Stimulated activated CD8-positive, alpha-beta memory T cell treated with anti-CD3 and anti-CD28 coated beads, Interleukin-15, amount 100 ng/mL, for 4 hours (primary cell): ENCODE measurements at regions not wholly inside any gene's neighbourhood (a gene's known extent, or its start where the extent isn't known, plus 50 kb on each side); places are given as distances from the start of the nearest gene placed in this dataset.

Experiments used
- DNase-seq, 2 donors: peaks; one replicate each; pipeline ENCODE4 v3.0.0-alpha.2; 2020; ENCODE audit warnings: low read depth in 2 of 2

DNA sequence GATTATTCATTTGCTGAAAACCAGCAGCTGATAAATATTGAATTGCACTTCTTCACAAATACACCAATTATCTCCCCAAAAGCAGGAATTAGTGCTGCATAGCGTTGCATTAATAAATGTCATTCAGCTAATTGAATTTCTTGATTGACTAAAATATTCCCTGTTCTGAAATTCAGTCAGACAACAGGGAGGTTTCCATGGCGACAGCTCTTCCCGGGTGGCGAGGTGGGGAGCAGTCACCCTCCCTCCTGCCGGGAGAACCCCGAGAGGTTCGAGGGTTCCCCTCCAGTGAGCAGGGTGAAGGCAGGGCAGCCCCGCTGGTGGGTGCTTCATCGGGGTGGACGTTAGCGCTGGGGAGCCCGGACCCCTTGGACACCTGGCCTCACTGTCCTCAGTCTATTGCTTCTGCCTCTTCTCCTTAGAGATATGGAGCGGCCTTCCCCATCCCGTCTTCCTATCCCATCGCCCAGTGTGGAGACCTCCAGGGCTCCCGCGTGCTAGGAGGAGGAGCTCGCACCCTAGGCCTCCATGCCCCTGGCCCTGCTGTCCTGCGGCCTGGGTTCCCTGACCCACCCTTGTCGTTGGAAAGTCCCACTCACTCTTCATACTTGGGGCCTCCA lies 983.5 kb downstream of the BRD1 start:
- no peak for DNase-seq

GRCh38 chr22:48843640-48844039 lies 984.0 kb downstream of the BRD1 start:
- DNase-seq = no peak

- DNase-seq = no peak
These were observed 984.7 kb downstream of the BRD1 start for GRCh38 chr22:48842976-48843375.

DNA sequence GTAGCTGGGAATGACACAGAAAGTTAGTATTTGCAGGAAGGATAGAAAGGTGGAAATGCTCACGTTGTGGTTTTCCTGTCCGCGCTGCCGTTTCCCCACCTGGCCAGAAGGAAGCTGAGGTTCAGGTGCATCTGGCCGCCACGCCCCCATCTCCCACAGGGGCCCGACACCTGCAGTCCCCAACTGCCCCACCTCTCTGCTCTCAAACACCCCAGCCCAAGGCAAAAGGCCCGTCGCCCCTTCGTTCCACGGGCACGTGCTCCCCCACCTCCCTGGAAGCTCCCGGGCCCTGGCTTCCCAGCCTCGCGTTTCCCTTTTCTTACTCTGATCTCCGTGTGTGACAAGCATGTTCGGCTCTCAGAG lies 985.1 kb downstream of the BRD1 start:
- no peak for DNase-seq

GRCh38 chr22:48841881-48842582 lies 985.6 kb downstream of the BRD1 start:
- DNase-seq = no peak

GRCh38 chr22:48840112-48840949 lies 987.3 kb downstream of the BRD1 start:
- DNase-seq = no peak

DNA sequence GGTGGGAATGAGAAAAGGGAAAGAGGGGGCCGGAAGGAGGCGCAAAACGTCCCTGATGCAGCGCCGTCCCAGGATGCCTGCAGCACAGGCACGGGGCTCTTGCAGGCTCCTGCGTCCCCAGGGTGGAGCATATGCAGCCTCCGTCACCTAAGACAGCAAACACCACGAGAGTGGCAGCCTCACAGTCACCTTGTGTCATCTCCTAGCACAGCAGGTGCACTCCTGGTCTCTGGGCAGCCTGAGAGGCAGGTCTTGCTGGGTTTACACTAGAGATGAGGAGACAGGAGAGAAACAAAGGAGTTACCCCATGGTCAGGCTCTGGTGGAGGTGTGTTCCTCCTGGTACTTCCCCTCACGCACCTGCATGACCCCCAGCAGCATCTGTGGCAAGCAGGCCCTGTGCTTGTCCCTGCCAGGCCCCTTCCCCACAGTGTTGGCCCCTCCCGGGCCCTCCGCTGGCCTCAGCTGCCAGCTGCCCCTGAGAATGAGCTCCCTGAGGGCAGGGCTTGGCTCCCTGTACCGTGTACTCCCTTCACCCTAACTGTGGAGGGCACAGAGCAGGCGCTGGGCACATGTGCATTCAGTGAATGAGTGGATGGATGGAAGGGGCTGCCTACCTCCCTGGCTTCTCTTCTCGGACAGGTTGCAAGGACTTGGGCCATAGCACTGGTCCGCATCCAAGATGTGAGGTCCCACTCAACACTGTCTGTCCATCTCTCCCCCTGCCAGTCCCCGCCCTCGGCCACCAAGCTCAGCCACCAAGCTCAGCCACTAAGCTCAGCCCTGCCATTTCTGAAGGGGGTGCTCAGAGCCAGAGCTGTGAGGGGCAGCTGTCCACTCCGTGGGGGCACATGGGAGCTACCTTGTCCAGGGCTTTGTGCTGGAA lies 988.6 kb downstream of the BRD1 start:
- no peak for DNase-seq

- DNase-seq = no peak
These were observed 989.3 kb downstream of the BRD1 start for GRCh38 chr22:48838376-48838775.

GRCh38 chr22:48837341-48837935 lies 990.2 kb downstream of the BRD1 start:
- no peak for DNase-seq

- DNase-seq = no peak
These were observed 990.9 kb downstream of the BRD1 start for GRCh38 chr22:48836673-48837340.

GRCh38 chr22:48835857-48836672 lies 991.6 kb downstream of the BRD1 start:
- no peak for DNase-seq

DNA sequence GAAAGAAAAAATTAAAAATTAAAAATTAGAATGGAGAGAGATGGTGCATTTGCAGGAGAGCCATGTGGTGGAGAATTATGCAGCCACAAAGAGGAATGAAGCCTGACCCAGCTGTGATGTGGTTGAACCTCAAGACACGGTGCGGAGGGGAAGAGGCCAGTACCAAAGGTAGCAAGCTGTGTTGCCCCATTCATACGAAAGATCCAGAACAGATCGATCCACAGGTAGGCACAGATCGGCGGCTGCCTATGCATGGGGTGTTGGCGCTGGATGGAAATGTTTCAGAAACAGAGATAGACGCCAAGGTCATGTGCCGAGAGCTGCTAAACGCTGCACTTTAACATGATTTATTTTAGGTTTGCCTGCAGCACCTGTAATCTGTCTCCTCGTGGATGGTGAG lies 992.3 kb downstream of the BRD1 start:
- no peak for DNase-seq

GRCh38 chr22:48834404-48834803 lies 993.3 kb downstream of the BRD1 start:
- no peak for DNase-seq

DNA sequence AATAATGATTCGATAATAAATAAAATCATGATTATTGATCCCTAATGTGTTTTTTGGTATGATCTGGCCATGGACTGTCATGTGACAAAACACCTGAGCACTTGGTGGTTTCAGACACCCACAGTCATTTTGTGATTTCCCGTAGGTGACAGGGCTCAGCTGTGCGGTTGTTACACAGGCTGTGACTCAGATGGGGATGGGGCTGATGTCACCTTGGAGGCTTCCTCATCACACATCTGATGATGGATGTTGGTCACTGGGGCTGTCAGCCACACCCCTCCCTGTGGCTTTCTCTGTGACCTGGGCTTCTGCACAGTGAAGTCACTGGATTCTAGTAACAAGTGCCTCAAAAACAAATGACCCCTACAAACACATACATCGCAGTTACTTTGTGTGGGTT lies 995.1 kb downstream of the BRD1 start:
- DNase-seq = no peak

DNA sequence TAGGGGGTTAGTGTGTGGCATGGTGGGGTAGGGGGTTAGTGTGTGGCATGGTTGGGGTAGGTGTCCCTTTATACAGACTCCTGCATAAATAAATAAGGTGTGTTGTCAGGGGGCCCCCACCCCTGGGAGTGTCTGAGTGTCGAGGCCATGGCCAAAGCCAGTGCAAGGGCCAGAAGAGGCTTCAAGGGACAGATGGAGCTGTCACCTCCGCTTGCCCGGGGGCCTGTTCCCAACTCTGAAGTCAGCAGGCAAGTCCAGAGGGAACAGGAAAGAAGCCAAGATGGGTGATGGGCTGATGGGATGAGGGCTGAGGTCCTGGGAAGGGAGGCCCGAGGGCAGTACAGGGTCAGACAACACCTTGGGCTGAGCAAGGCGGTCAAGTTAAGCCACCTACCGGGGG lies 997.8 kb downstream of the BRD1 start:
- DNase-seq = no peak

GRCh38 chr22:48828688-48829087 lies 999.0 kb downstream of the BRD1 start:
- DNase-seq = no peak

- DNase-seq = no peak
These were observed 999.6 kb downstream of the BRD1 start for GRCh38 chr22:48827904-48828555.

DNA sequence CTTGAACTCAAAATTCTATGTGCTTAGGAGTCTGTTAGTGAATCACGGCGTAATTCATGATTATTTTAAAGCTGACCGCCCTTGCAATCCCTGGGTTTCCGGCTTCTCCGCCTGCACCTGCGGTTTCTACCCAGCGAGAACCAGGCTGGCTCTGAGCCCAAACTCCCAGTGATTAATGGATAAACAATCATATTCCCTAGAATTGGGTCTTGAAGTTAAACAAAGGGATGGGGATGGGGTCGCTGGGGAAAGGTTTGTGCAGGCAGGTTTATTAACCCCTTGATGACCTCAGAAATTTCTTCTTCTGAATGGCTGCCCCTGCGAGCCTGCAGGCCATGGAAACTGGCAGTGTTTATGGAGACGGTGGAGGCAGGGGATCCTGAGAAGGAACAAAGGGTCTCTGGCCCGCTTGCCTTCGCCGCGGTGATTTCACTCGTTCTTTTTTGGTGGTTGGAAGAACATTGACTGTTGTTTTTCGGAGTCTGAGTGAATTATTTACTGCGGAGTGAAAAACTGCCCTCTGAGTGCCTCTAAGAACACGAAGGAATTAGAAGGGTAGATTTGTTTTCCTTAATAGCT lies 1000.3 kb downstream of the BRD1 start:
- DNase-seq = no peak

- no peak for DNase-seq
These were observed 1001.1 kb downstream of the BRD1 start for GRCh38 chr22:48826546-48826945.
